ENCODE measurements at regions not wholly inside any gene's neighbourhood (a gene's known extent, or its start where the extent isn't known, plus 50 kb on each side); places are given as distances from the start of the nearest gene placed in this dataset.
A peak's percentile ranks its signal among the peaks of the same experiment; 100 is the strongest.

- H3K27ac Mint-ChIP-seq (ENCODE audit: unreplicated experiment), result peak overlapping the region; percentile 96
- peaks cover 64% of the 10 kb centered on the region for H3K4me1 Mint-ChIP-seq (ENCODE audit: low read depth, unreplicated experiment)
- H3K36me3 Mint-ChIP-seq (ENCODE audit: insufficient read depth, unreplicated experiment), result peaks cover 4% of the 10 kb centered on the region
- peak; percentile 31 for DNase-seq
- BruUV-seq (replicated peaks), result no TSS peak
- H3K27me3 Mint-ChIP-seq (ENCODE audit: unreplicated experiment), result no peaks in the 10 kb centered on the region
- TF ChIP-seq, protein P1, sequence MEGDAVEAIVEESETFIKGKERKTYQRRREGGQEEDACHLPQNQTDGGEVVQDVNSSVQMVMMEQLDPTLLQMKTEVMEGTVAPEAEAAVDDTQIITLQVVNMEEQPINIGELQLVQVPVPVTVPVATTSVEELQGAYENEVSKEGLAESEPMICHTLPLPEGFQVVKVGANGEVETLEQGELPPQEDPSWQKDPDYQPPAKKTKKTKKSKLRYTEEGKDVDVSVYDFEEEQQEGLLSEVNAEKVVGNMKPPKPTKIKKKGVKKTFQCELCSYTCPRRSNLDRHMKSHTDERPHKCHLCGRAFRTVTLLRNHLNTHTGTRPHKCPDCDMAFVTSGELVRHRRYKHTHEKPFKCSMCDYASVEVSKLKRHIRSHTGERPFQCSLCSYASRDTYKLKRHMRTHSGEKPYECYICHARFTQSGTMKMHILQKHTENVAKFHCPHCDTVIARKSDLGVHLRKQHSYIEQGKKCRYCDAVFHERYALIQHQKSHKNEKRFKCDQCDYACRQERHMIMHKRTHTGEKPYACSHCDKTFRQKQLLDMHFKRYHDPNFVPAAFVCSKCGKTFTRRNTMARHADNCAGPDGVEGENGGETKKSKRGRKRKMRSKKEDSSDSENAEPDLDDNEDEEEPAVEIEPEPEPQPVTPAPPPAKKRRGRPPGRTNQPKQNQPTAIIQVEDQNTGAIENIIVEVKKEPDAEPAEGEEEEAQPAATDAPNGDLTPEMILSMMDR (IDR thresholded peaks at IDR 0.05; ENCODE audit: unreplicated experiment), result no peak
- intact Hi-C loops (cut with micrococcal nuclease; ENCODE audit: unreplicated experiment), result loop anchor here (1.0 to 5.0 kb wide), 6 partner anchors 14 to 247 kb away; partner anchors contain the start of genes GRAMD2B and PHAX
- CTCF ChIA-PET, result interaction anchor here (0.5 to 2.1 kb wide), 7 partner anchors 15 to 1054 kb away, joined by 3 to 7 read pairs (median 5); partner anchors contain the start of gene ALDH7A1
- H3K4me3 Mint-ChIP-seq (ENCODE audit: low read depth, unreplicated experiment), result peak overlapping the region; percentile 68
- no peaks in the 10 kb centered on the region for H3K9me3 Mint-ChIP-seq (ENCODE audit: low read depth, unreplicated experiment)
Observed at GRCh38 chr5:126354858-126355731, 68.1 kb upstream of the GRAMD2B start.

- intact Hi-C loops (cut with micrococcal nuclease; ENCODE audit: unreplicated experiment), result loop anchor here (1.0 to 2.0 kb wide), 3 partner anchors 13 to 137 kb away; partner anchors contain the start of gene GRAMD2B
- DNase-seq, result no peak
- H3K27me3 Mint-ChIP-seq (ENCODE audit: unreplicated experiment), result no peaks in the 10 kb centered on the region
- peaks cover 61% of the 10 kb centered on the region for H3K4me1 Mint-ChIP-seq (ENCODE audit: low read depth, unreplicated experiment)
- no peaks in the 10 kb centered on the region for H3K9me3 Mint-ChIP-seq (ENCODE audit: low read depth, unreplicated experiment)
- H3K4me3 Mint-ChIP-seq (ENCODE audit: low read depth, unreplicated experiment), result no peak overlapping the region
- H3K36me3 Mint-ChIP-seq (ENCODE audit: insufficient read depth, unreplicated experiment), result peaks cover 4% of the 10 kb centered on the region
- TF ChIP-seq, protein P1 (IDR thresholded peaks at IDR 0.05; ENCODE audit: unreplicated experiment), result no peak
- CTCF ChIA-PET, result interaction anchor here (0.5 to 1.9 kb wide), 3 partner anchors 144 to 183 kb away, joined by 3 to 6 read pairs (median 4); no protein-coding TSS in a partner anchor
- no TSS peak for BruUV-seq (replicated peaks)
- peak overlapping the region; percentile 41 for H3K27ac Mint-ChIP-seq (ENCODE audit: unreplicated experiment)
Observed at GRCh38 chr5:126355940-126356339, 67.3 kb upstream of the GRAMD2B start.

DNA sequence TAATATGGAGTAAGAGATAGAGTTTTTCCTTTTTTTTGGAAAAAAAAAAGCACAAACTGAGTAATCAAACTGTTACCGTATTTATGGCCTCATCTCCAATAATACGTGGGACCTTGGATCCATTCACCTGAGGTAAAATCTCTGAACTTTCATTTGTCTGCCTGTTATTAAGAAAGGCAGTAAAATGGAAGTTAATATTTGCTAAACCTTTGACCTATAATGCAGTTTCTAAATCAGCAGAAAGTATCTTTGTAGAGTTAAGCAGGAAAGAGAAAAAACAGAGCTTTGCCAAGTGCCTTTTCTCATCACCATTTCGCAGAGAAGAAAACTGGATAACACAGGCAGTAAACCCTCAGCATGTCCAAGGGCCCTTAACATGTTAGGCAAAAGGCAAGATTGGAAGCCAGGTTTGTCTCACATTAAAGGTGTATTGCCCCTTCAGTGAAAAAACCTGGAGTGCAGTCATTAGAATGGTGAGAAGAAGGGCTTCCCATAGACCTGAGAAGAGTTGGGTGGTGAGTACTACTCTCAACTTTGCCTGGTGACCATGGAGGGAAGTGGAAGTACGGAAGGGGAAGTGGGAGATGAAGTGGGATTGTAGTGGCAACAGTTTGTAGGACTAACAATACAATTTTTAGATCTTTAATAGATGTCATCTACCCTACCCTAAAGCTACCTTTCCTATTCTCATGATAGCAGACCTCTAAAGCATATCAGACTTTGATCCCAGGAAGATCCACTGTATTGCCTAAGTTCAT, 65.4 kb upstream of the GRAMD2B start:
- H3K4me3 Mint-ChIP-seq (ENCODE audit: low read depth, unreplicated experiment), result no peak overlapping the region

GRCh38 chr5:126358525-126358924, 64.7 kb upstream of the GRAMD2B start:
- Mint-ChIP-seq H3K4me1 (ENCODE audit: low read depth, unreplicated experiment) (peaks cover 46% of the 10 kb centered on the region), H3K27ac (ENCODE audit: unreplicated experiment) (no peak overlapping the region), H3K36me3 (ENCODE audit: insufficient read depth, unreplicated experiment) (peaks cover 4% of the 10 kb centered on the region), H3K9me3 (ENCODE audit: low read depth, unreplicated experiment) (no peaks in the 10 kb centered on the region), H3K4me3 (ENCODE audit: low read depth, unreplicated experiment) (no peak overlapping the region), H3K27me3 (ENCODE audit: unreplicated experiment) (no peaks in the 10 kb centered on the region)
- BruUV-seq (replicated peaks), result no TSS peak
- CTCF ChIA-PET, result interaction anchor here (0.6 to 1.9 kb wide), 2 partner anchors 13 to 441 kb away, joined by 5 to 8 read pairs; no protein-coding TSS in a partner anchor
- TF ChIP-seq, protein P1 (IDR thresholded peaks at IDR 0.05; ENCODE audit: unreplicated experiment), result no peak
- intact Hi-C loops (cut with micrococcal nuclease; ENCODE audit: unreplicated experiment), result no loop called here
- no peak for DNase-seq

More for the DNA sequence above, 65.4 kb upstream of the GRAMD2B start:
- Mint-ChIP-seq H3K36me3 (ENCODE audit: insufficient read depth, unreplicated experiment) (peaks cover 4% of the 10 kb centered on the region), H3K4me1 (ENCODE audit: low read depth, unreplicated experiment) (peaks cover 50% of the 10 kb centered on the region), H3K9me3 (ENCODE audit: low read depth, unreplicated experiment) (no peaks in the 10 kb centered on the region), H3K27me3 (ENCODE audit: unreplicated experiment) (no peaks in the 10 kb centered on the region), H3K27ac (ENCODE audit: unreplicated experiment) (no peak overlapping the region)
- DNase-seq, result no peak
- TF ChIP-seq, protein P1 (IDR thresholded peaks at IDR 0.05; ENCODE audit: unreplicated experiment), result no peak
- BruUV-seq (replicated peaks), result no TSS peak
- intact Hi-C loops (cut with micrococcal nuclease; ENCODE audit: unreplicated experiment), result no loop called here
- CTCF ChIA-PET, result interaction anchor here (0.6 to 1.9 kb wide), 2 partner anchors 13 to 441 kb away, joined by 5 to 8 read pairs; no protein-coding TSS in a partner anchor
